ENCODE measurements at regions not wholly inside any gene's neighbourhood (a gene's known extent, or its start where the extent isn't known, plus 50 kb on each side); places are given as distances from the start of the nearest gene placed in this dataset.

DNA sequence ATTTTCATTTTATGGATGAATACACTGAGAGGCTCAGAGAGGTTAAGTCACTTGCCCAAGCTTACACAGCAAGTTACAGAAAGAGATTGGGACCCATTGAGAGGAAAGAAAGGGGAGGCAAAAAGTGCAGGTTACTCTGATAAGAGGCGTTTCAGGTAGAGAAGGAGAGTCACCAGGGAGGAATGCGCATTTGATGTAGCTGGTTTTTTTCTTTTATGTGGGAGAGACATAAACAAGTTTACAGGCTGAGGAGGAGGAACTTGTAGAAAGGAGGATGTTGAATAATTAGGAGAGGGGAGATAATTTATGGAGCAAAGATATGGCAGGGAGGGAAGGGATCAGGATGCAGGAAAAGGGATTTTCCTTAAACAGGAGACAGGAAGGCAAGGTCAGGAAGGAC, 297.0 kb downstream of the PCNX1 start:
- 70% methylated on average over 2 of the region's 2 CpGs for WGBS

DNA sequence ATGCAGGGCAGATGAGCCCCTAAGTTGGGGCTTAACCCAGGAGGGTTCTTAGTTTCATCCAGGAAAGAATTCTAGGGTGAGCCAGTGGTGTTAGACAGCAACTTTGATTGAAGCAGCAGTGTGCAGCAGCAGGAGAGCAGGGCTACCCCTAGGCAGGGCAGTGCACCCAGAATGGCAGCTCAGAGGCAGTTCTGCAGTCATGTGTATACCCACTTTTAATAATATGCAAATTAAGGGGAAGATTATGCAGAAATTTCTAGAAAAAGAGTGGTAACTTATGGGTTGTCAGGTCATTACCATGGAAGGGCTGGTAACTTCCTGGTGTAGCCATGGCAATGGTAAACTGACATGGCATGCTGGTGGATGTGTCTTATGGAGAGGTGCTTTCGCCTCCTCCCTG, 297.5 kb downstream of the PCNX1 start:
- Histone ChIP-seq H3K27me3 (ENCODE audit: insufficient read depth, low read length) (no peaks in the 10 kb centered on the region), H3K27ac (ENCODE audit: low read depth, low read length) (no peak overlapping the region)
- 100% methylated on average over 1 of the region's 1 CpG for WGBS

More for the DNA sequence above, 297.0 kb downstream of the PCNX1 start:
- Histone ChIP-seq H3K9me3 (ENCODE audit: insufficient read depth, low read depth, low read length) (no peaks in the 10 kb centered on the region), H3K27ac (ENCODE audit: low read depth, low read length) (no peak overlapping the region), H3K4me1 (ENCODE audit: insufficient read depth, low read length) (no peaks in the 10 kb centered on the region), H3K36me3 (ENCODE audit: insufficient read depth, low read length) (no peaks in the 10 kb centered on the region), H3K4me3 (ENCODE audit: low read length) (no peak overlapping the region), H3K9ac (ENCODE audit: low read depth, low read length) (no peak overlapping the region), H3K27me3 (ENCODE audit: insufficient read depth, low read length) (no peaks in the 10 kb centered on the region)

DNA sequence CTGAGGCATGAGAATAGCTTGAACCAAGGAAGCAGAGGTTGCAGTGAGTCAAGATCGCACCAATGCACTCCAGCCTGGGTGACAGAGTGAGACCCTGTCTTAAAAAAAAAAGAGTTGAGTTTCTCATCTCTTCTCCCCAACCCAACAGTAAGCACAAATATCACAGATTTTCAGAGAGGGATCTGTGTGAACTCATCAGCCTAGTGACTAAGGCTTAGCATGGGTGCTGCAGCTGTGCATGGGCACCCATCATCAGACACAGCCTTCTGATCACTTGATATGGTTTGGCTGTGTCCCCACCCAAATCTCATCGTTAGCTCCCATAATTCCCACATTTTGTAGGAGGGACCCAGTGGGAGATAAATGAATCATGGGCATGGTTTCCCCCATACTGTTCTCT, 298.9 kb downstream of the PCNX1 start:
- Histone ChIP-seq H3K27ac (ENCODE audit: low read depth, low read length) (no peak overlapping the region), H3K36me3 (ENCODE audit: insufficient read depth, low read length) (no peaks in the 10 kb centered on the region), H3K9me3 (ENCODE audit: insufficient read depth, low read depth, low read length) (no peaks in the 10 kb centered on the region), H3K4me1 (ENCODE audit: insufficient read depth, low read length) (no peaks in the 10 kb centered on the region), H3K4me3 (ENCODE audit: low read length) (no peak overlapping the region), H3K27me3 (ENCODE audit: insufficient read depth, low read length) (no peaks in the 10 kb centered on the region), H3K9ac (ENCODE audit: low read depth, low read length) (no peak overlapping the region)
- 86% methylated on average over 1 of the region's 2 CpGs for WGBS

More for the DNA sequence above, 297.5 kb downstream of the PCNX1 start:
- no peaks in the 10 kb centered on the region for H3K36me3 ChIP-seq (ENCODE audit: insufficient read depth, low read length)
- H3K9me3 ChIP-seq (ENCODE audit: insufficient read depth, low read depth, low read length): no peaks in the 10 kb centered on the region
- H3K4me3 ChIP-seq (ENCODE audit: low read length): no peak overlapping the region
- no peaks in the 10 kb centered on the region for H3K4me1 ChIP-seq (ENCODE audit: insufficient read depth, low read length)
- no peak overlapping the region for H3K9ac ChIP-seq (ENCODE audit: low read depth, low read length)

DNA sequence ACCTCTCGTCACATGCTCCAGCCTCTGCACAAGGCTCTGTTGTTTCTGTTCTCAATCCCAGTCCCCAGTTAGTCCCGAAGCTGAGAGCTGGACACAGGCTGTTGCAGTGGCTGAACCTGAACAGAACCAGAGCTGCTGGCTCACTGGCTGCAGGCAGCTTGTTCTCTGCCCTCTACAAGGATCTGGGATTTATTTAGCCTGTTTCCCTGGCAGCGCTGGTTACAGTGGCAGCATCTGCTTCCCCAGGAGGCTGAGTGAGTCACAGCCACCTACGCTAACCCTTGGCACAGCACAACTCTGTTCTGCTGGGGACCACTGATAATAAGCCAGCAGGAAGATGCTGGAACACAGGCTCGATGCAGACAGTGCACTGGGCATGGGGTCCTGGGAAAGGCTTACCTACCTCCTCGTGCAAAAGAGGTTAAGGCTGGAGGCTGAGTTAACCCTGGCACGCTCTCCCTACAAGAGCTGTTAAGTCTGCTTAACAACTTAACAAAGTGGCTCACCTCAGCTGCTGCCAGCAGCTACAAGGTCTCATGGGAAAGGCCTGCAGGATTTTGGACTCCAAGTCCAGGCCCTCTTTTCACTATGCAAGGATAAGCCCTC, 299.6 kb downstream of the PCNX1 start:
- H3K36me3 ChIP-seq (ENCODE audit: insufficient read depth, low read length): no peaks in the 10 kb centered on the region
- no peaks in the 10 kb centered on the region for H3K27me3 ChIP-seq (ENCODE audit: insufficient read depth, low read length)
- H3K27ac ChIP-seq (ENCODE audit: low read depth, low read length): no peak overlapping the region
- no peak overlapping the region for H3K9ac ChIP-seq (ENCODE audit: low read depth, low read length)
- no peaks in the 10 kb centered on the region for H3K9me3 ChIP-seq (ENCODE audit: insufficient read depth, low read depth, low read length)
- H3K4me1 ChIP-seq (ENCODE audit: insufficient read depth, low read length): no peaks in the 10 kb centered on the region
- no peak overlapping the region for H3K4me3 ChIP-seq (ENCODE audit: low read length)
- WGBS: 92% methylated on average over 7 of the region's 7 CpGs

DNA sequence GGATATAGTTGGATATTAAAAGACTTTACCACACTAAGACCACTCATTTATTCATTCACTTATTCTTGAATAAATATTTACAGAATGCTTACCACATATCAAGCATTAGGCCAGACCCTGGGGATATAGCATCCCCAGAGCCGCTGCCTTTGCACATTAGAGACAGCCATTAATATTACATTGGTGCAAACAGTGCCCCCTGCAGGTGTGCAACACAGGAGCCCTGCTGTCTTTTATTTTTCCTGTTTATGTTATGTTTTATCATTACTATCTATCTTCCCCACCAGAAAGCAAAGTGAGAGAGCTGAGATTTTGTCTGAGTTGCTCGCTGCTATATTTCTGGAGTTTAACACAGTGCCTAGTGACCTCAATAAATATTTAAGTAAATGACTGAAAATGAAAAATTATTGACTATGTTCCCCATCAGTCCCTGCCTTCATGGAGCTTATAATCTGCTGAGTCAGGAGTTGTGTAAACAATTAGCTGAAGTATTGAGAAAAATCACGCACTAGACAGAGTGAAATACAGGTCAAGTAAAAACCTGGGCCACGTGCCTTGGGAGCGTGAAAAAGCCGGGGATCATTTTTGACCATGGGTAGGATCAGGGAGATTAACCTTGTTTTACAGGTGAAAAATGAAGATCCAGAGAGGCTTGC, 301.6 kb downstream of the PCNX1 start:
- WGBS: 95% methylated on average over 5 of the region's 6 CpGs
- no peaks in the 10 kb centered on the region for H3K36me3 ChIP-seq (ENCODE audit: insufficient read depth, low read length)
- no peaks in the 10 kb centered on the region for H3K9me3 ChIP-seq (ENCODE audit: insufficient read depth, low read depth, low read length)
- H3K9ac ChIP-seq (ENCODE audit: low read depth, low read length): no peak overlapping the region
- H3K27me3 ChIP-seq (ENCODE audit: insufficient read depth, low read length): no peaks in the 10 kb centered on the region
- H3K4me3 ChIP-seq (ENCODE audit: low read length): no peak overlapping the region
- H3K27ac ChIP-seq (ENCODE audit: low read depth, low read length): no peak overlapping the region
- H3K4me1 ChIP-seq (ENCODE audit: insufficient read depth, low read length): no peaks in the 10 kb centered on the region

DNA sequence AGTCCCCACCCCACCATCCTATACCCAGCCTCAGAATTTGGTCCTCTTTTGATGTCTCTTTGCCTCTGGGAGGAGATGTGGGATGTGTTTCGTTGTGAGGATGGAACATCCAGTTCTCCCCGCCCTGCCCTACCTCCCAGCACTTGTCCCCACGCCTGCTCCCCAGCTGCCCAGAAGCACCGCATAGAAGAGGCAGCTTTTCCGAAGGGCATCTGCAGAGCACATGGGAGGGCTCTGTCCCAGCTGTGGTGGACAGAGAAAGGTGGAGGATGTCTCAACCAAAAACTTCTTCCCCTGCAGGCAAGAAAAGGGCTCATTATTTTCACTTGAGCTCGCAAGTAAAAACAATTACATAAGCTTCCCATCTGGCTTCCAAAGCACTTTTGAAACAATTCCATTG, 302.6 kb downstream of the PCNX1 start:
- Histone ChIP-seq H3K27ac (ENCODE audit: low read depth, low read length) (no peak overlapping the region), H3K27me3 (ENCODE audit: insufficient read depth, low read length) (no peaks in the 10 kb centered on the region), H3K9me3 (ENCODE audit: insufficient read depth, low read depth, low read length) (no peaks in the 10 kb centered on the region), H3K36me3 (ENCODE audit: insufficient read depth, low read length) (no peaks in the 10 kb centered on the region), H3K4me3 (ENCODE audit: low read length) (no peak overlapping the region), H3K9ac (ENCODE audit: low read depth, low read length) (no peak overlapping the region), H3K4me1 (ENCODE audit: insufficient read depth, low read length) (no peaks in the 10 kb centered on the region)
- 94% methylated on average over 4 of the region's 6 CpGs for WGBS

DNA sequence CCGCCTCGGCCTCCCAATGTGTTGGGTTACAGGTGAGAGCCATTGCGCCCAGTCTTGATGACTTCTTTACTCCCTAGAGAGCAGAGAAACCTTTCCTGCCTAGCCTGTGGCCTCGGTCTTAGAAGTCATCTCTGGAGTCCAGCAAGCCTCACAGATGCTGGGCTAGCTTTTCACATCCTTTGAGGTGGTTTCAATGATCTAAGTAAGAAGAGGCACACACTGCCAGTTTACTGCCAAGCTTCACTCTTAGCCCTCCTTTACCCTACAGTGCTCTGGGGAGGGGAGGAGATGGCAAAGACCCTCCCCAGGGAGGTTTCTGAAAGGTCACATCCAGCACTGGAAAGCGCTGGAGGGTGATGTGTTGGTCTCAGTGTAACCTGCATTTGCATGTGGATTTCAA, 304.8 kb downstream of the PCNX1 start:
- Histone ChIP-seq H3K27me3 (ENCODE audit: insufficient read depth, low read length) (no peaks in the 10 kb centered on the region), H3K4me1 (ENCODE audit: insufficient read depth, low read length) (no peaks in the 10 kb centered on the region), H3K27ac (ENCODE audit: low read depth, low read length) (no peak overlapping the region), H3K9ac (ENCODE audit: low read depth, low read length) (no peak overlapping the region), H3K9me3 (ENCODE audit: insufficient read depth, low read depth, low read length) (no peaks in the 10 kb centered on the region), H3K36me3 (ENCODE audit: insufficient read depth, low read length) (no peaks in the 10 kb centered on the region), H3K4me3 (ENCODE audit: low read length) (no peak overlapping the region)
- 93% methylated on average over 5 of the region's 5 CpGs for WGBS

DNA sequence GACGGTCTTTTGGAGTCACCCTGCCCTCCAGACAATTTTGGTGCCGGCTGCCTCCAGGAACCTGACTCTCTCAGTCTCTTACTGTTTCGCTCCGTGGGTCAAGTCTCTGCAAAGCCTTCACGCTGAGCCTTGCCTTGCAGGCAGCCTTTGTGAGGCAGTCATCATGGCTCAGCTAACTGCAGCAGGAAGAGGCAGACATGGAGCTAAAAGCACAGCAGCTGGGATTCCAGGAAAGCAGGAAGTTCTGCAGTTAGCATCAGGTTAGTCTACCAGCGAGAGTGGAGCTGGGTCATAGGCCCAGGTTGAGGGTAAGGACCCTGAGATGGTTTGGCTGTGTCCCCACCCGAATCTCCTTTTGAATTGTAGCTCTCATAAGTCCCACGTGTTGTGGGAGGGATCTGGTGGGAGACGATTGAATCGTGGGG, 305.4 kb downstream of the PCNX1 start:
- Histone ChIP-seq H3K4me1 (ENCODE audit: insufficient read depth, low read length) (no peaks in the 10 kb centered on the region), H3K4me3 (ENCODE audit: low read length) (no peak overlapping the region), H3K27me3 (ENCODE audit: insufficient read depth, low read length) (no peaks in the 10 kb centered on the region), H3K36me3 (ENCODE audit: insufficient read depth, low read length) (no peaks in the 10 kb centered on the region), H3K27ac (ENCODE audit: low read depth, low read length) (no peak overlapping the region), H3K9me3 (ENCODE audit: insufficient read depth, low read depth, low read length) (peaks cover 3% of the 10 kb centered on the region; the same call in 1 of the 2 replicates), H3K9ac (ENCODE audit: low read depth, low read length) (no peak overlapping the region)
- WGBS: 74% methylated on average over 10 of the region's 10 CpGs

DNA sequence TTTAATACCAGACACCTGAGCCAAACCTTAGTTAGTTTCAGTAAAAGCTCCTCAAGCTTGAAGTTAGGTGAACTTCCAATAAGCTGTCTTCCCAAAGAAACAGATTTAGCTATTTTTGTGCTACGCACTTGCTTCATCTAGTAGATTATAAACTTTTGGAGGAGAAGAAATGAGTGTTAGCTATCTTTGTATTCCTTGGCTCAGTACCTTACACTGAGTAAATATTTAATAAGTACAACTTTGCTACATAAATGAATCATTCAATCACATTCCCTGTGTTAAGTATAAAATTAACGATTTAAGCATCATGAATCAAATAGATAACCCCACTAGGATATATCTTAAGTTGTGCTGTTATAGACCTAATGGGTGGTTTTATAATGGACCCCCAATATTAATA, 307.0 kb downstream of the PCNX1 start:
- no peak overlapping the region for H3K27ac ChIP-seq (ENCODE audit: low read depth, low read length)
- H3K9me3 ChIP-seq (ENCODE audit: insufficient read depth, low read depth, low read length): peaks cover 5% of the 10 kb centered on the region; the same call in 1 of the 2 replicates
- 100% methylated on average over 1 of the region's 2 CpGs for WGBS
- no peaks in the 10 kb centered on the region for H3K36me3 ChIP-seq (ENCODE audit: insufficient read depth, low read length)
- H3K9ac ChIP-seq (ENCODE audit: low read depth, low read length): no peak overlapping the region
- no peaks in the 10 kb centered on the region for H3K27me3 ChIP-seq (ENCODE audit: insufficient read depth, low read length)
- no peaks in the 10 kb centered on the region for H3K4me1 ChIP-seq (ENCODE audit: insufficient read depth, low read length)
- no peak overlapping the region for H3K4me3 ChIP-seq (ENCODE audit: low read length)

DNA sequence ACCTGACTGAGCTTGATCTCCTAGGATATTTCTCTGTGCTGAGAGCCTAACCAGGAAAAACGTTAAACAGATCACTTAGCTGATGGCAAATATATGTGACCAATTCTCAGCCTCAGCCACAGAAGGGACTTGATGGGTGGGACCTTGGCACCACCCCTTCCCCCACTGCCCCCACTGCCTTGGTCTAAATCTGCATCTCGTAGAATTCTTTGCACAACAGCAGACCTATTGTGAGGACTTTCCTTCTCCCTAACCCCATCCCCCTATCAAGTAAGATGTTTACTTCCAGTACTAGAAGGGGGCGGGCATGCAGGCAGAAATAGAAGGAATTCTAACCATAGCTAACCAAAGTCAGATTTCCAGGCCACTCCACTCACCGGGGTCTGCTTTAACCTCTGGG, 313.2 kb downstream of the PCNX1 start:
- H3K27me3 ChIP-seq (ENCODE audit: insufficient read depth, low read length): no peaks in the 10 kb centered on the region
- 68% methylated on average over 4 of the region's 4 CpGs for WGBS
- peaks cover 11% of the 10 kb centered on the region for H3K4me1 ChIP-seq (ENCODE audit: insufficient read depth, low read length)
- H3K9me3 ChIP-seq (ENCODE audit: insufficient read depth, low read depth, low read length): peaks cover 5% of the 10 kb centered on the region; the same call in 1 of the 2 replicates
- no peak overlapping the region for H3K4me3 ChIP-seq (ENCODE audit: low read length)
- H3K9ac ChIP-seq (ENCODE audit: low read depth, low read length): no peak overlapping the region
- H3K36me3 ChIP-seq (ENCODE audit: insufficient read depth, low read length): no peaks in the 10 kb centered on the region
- H3K27ac ChIP-seq (ENCODE audit: low read depth, low read length): peak overlapping the region; percentile 37; the same call in 1 of the 2 replicates

DNA sequence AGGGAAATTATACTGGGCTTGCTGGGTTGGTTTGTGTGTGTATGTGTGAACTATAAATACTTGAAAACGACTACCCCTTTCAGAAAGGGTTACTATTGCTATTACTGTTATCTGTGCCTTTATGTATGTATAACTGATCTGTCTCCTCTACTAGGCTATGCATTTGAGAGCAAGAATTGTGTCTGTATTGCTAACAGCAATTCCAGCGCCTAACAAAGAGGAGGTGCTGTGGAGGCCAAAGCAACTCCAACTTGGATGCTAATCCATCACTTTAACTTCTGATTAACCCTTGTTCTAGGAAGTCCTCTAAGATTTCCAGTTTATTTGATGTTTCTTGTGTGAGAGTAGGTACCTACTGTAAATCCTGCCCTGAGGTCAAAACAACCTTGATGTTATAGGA, 313.9 kb downstream of the PCNX1 start:
- Histone ChIP-seq H3K27ac (ENCODE audit: low read depth, low read length) (no peak overlapping the region), H3K36me3 (ENCODE audit: insufficient read depth, low read length) (no peaks in the 10 kb centered on the region), H3K9ac (ENCODE audit: low read depth, low read length) (no peak overlapping the region), H3K4me3 (ENCODE audit: low read length) (no peak overlapping the region), H3K9me3 (ENCODE audit: insufficient read depth, low read depth, low read length) (peaks cover 5% of the 10 kb centered on the region; the same call in 1 of the 2 replicates), H3K27me3 (ENCODE audit: insufficient read depth, low read length) (no peaks in the 10 kb centered on the region), H3K4me1 (ENCODE audit: insufficient read depth, low read length) (peaks cover 11% of the 10 kb centered on the region)
- 97% methylated on average over 2 of the region's 2 CpGs for WGBS
